GM13977 (cell line): ENCODE measurements at regions not wholly inside any gene's neighbourhood (a gene's known extent, or its start where the extent isn't known, plus 50 kb on each side); places are given as distances from the start of the nearest gene placed in this dataset.

Experiments used
- DNase-seq: peaks from one replicate; pipeline ENCODE4 v3.0.0; 2012; ENCODE audit warnings: low spot score
- in situ Hi-C: fragments of 300-500 bp; cut with MboI; formaldehyde crosslinking; loops from one replicate; pipeline ENCODE4 v1.12.0; 2022; ENCODE audit warnings: low sequenced_read_pairs, low pct_unique_long_range_greater_than_20kb, mixed read lengths, inconsistent platforms; ENCODE audit not compliant: unreplicated experiment
- TF ChIP-seq, protein P1 (sequence below): IDR thresholded peaks from 2 replicates; pipeline ENCODE4 v1.5.1; 2012; ENCODE audit warnings: mild to moderate bottlenecking, control low read depth; ENCODE audit not compliant: insufficient read depth; ENCODE audit errors: extremely low read depth, missing control alignments

DNA sequence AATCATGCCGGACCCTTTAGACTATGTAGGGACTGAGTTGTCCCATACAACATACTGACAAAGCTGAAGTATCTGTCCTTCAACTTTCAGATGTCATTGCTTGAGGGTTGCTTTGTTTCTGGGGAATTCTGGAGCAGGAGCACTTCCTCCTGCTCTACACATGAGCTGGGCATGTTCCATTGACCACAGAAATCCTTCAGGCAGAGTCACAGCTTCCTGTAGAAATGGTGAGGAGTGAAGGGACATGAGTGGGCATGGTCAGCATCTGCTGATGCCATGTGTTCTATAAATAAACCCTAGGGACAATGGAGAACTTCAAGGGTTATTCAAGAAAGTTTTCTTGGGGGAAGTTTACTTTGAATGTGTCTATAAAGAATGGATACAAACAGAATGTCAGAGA is 296.6 kb upstream of the FBXL7 start:
- no peak for DNase-seq
- in situ Hi-C loops = no loop called here
- TF ChIP-seq, protein P1, sequence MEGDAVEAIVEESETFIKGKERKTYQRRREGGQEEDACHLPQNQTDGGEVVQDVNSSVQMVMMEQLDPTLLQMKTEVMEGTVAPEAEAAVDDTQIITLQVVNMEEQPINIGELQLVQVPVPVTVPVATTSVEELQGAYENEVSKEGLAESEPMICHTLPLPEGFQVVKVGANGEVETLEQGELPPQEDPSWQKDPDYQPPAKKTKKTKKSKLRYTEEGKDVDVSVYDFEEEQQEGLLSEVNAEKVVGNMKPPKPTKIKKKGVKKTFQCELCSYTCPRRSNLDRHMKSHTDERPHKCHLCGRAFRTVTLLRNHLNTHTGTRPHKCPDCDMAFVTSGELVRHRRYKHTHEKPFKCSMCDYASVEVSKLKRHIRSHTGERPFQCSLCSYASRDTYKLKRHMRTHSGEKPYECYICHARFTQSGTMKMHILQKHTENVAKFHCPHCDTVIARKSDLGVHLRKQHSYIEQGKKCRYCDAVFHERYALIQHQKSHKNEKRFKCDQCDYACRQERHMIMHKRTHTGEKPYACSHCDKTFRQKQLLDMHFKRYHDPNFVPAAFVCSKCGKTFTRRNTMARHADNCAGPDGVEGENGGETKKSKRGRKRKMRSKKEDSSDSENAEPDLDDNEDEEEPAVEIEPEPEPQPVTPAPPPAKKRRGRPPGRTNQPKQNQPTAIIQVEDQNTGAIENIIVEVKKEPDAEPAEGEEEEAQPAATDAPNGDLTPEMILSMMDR = no peak

DNA sequence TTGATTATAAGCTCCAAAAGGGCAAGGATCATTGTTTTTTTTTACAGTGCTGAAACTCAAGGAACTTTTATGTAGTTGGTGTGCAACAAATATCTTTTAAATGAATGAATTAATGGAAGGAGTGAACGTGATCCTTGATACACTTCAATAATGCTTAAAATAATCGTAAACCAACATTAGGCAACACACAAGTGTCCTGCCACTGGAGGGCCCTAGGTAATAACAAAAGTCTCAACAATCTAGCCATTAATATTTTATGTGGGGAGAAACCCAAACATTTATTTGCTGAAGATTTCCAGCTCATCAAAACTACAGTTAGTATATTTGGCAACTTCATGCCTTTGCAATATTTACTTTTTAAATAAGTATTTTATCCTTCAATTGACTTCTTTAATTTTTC is 309.0 kb upstream of the FBXL7 start:
- no peak for DNase-seq
- TF ChIP-seq, protein P1 = no peak
- in situ Hi-C loops = no loop called here

DNA sequence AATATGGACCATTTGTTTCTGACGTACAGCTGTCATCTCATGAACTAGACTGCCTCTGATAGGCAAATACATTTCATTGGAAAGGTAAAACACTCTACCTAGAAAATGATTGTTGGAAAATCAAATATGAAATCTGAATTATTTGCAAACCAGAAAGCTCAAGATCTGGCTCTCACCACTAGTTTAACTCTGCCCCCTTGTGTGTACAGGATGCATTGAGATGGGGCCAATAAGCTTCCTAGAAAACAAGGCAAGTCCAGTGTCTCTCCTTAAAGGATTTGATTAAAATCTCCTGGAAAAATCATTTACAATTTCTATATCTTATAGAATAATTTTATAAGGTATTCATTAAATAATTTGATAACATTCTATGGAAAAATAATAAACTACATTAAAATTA is 311.9 kb upstream of the ANKH start:
- in situ Hi-C loops = no loop called here

DNA sequence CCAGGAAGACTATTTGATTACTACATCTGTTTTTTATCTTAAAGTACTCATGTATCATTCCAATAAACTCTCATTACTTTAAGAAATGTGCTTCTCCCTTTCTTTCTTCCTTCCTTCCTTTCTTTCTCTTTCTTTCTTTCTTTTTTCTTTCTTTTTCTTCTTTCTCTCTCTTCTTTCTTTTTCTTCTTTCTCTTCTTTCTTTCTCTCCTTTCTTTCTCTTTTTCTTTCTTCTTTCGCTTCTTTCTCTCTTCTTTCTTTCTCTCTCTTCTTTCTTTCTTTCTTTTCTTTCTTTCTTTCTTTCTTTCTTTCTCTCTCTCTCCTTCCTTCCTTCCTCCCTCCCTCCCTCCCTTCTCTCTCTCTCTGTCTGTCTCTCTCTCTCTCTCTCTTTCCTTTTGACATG is 298.6 kb upstream of the ANKH start:
- TF ChIP-seq, protein P1 = no peak
- DNase-seq = no peak
- in situ Hi-C loops = no loop called here

More for the DNA sequence above, 311.9 kb upstream of the ANKH start:
- DNase-seq = no peak
- TF ChIP-seq, protein P1 = no peak

DNA sequence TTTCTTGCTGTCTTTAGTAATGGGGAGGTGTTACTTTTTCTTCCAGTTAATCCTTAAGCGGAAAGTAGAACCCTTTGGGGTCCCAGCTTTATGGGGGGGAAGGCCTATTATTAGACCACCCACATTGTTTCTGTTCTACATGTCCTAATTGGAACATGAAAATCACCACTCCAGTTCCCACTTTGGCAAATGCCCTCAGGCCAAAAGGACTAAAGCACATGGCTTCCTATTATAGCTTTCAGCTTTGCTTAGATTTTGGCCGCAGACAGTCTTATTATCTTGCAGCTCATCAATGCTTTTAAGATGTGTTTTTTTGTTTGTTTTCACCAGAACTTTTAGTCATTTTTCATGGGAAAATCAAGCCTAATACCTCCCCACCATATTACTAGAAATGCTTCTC is 296.8 kb upstream of the ANKH start:
- no peak for DNase-seq
- TF ChIP-seq, protein P1 = no peak
- in situ Hi-C loops = no loop called here

DNA sequence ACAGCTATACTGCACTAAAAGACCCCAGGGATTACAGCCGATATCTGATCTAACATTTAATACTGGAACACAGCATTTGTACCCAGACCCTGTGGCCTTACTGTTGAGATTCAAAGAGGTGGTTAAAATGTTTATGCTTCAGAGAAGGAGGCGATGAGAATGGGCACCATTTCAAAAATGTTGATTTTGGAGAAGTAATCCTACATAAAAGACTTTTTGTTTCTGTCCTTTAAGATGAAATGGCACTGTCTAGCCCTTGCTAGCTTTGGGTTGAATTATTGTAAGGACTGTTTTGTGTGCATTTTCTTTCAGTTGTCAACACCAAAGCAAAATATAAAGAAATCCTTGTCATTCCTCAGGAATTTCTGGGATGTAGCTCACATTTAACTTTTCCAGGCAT is 288.5 kb upstream of the ANKH start:
- TF ChIP-seq, protein P1 = no peak
- in situ Hi-C loops = no loop called here
- no peak for DNase-seq

DNA sequence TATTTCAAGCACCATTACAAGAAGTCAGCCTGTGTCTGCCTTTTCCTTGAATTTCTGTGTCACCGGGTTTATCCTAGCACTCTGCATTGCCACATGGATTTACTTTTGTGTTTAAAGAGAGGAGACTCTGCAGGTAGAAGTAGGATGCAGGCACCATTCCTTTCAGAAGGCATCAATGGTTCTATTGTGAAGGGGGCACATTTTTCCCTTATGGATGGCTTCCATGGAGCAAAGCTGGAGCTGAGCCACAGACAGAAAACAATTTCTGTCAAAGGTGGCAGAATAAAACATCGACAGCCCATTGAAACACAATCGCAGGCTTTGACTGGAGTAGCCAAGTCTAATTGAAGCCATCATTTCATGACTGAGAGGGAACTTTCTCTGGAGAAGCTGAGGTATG is 288.0 kb upstream of the ANKH start:
- TF ChIP-seq, protein P1 = no peak
- DNase-seq = no peak
- in situ Hi-C loops = no loop called here
